Dermis microvascular lymphatic vessel endothelial cell (primary cell): ENCODE measurements at regions not wholly inside any gene's neighbourhood (a gene's known extent, or its start where the extent isn't known, plus 50 kb on each side); places are given as distances from the start of the nearest gene placed in this dataset.
"Not testable (repeated sequence)": the region's sequence is repeated elsewhere in the genome, so short reads cannot be mapped to it uniquely, and the experiment has no call there.

ENCODE experiments used
- DNase-seq, 2 donors: peaks; one replicate each; pipeline versions ENCODE4 v3.0.0 to v3.0.0-alpha.2; 2010; ENCODE audit warnings: low read depth in 2 of 2

- DNase-seq: no peak
Measured at GRCh38 chr3:40645883-40646282, 121.1 kb downstream of the ZNF621 start.

GRCh38 chr3:40649346-40649745 lies 124.6 kb downstream of the ZNF621 start:
- DNase-seq: no peak

GRCh38 chr3:40652072-40652471 lies 127.3 kb downstream of the ZNF621 start:
- DNase-seq: no peak

GRCh38 chr3:40653001-40653400 lies 128.2 kb downstream of the ZNF621 start:
- no peak for DNase-seq

GRCh38 chr3:40653878-40654277 lies 129.1 kb downstream of the ZNF621 start:
- DNase-seq: no peak

GRCh38 chr3:40655551-40655950 lies 130.8 kb downstream of the ZNF621 start:
- DNase-seq: no peak

GRCh38 chr3:40657623-40658022 lies 132.9 kb downstream of the ZNF621 start:
- no peak for DNase-seq

- DNase-seq: no peak
Measured at GRCh38 chr3:40658305-40658704, 133.5 kb downstream of the ZNF621 start.

GRCh38 chr3:40660554-40660953 lies 135.8 kb downstream of the ZNF621 start:
- DNase-seq: no peak

GRCh38 chr3:40661284-40661683 lies 136.5 kb downstream of the ZNF621 start:
- no peak for DNase-seq

GRCh38 chr3:40663280-40663679 lies 138.5 kb downstream of the ZNF621 start:
- no peak for DNase-seq

- DNase-seq: no peak
Measured at GRCh38 chr3:40669176-40669575, 144.4 kb downstream of the ZNF621 start.

- no peak for DNase-seq
Measured at GRCh38 chr3:40672861-40673260, 148.1 kb downstream of the ZNF621 start.

- DNase-seq: no peak
Measured at GRCh38 chr3:40677321-40677720, 152.6 kb downstream of the ZNF621 start.

- DNase-seq: no peak
Measured at GRCh38 chr3:40677749-40678148, 153.0 kb downstream of the ZNF621 start.

- DNase-seq: no peak
Measured at GRCh38 chr3:40679290-40679689, 154.5 kb downstream of the ZNF621 start.

- DNase-seq: no peak
Measured at GRCh38 chr3:40680685-40681657, 156.2 kb downstream of the ZNF621 start.

GRCh38 chr3:40681658-40682055 lies 156.9 kb downstream of the ZNF621 start:
- DNase-seq: no peak

- no peak for DNase-seq
Measured at GRCh38 chr3:40689837-40690236, 165.1 kb downstream of the ZNF621 start.

- DNase-seq: peak; percentile 9 to 17
Measured at GRCh38 chr3:40690749-40691451, 166.1 kb downstream of the ZNF621 start.

GRCh38 chr3:40691452-40691861 lies 166.7 kb downstream of the ZNF621 start:
- peak; percentile 16 to 38 for DNase-seq

- DNase-seq: peak in 1 of 2 donors; percentile 9
Measured at GRCh38 chr3:40695848-40696247, 171.1 kb downstream of the ZNF621 start.

GRCh38 chr3:40698611-40699010 lies 173.9 kb downstream of the ZNF621 start:
- DNase-seq: not testable (repeated sequence)
